Inflammatory macrophage treated with lipopolysaccharide for 4 hours (primary cell): ENCODE measurements at regions not wholly inside any gene's neighbourhood (a gene's known extent, or its start where the extent isn't known, plus 50 kb on each side); places are given as distances from the start of the nearest gene placed in this dataset.

Experiments used
- DNase-seq: peaks from one replicate; pipeline ENCODE4 v3.0.0-alpha.2; 2020

- DNase-seq = no peak
Observed at GRCh38 chr4:134019657-134020056, 181.9 kb downstream of the PABPC4L start.

GRCh38 chr4:134018846-134019245, 182.7 kb downstream of the PABPC4L start:
- no peak for DNase-seq

- DNase-seq = no peak
Observed at GRCh38 chr4:134001057-134001456, 200.5 kb downstream of the PABPC4L start.

- DNase-seq = no peak
Observed at GRCh38 chr4:133997436-133997835, 204.2 kb downstream of the PABPC4L start.

- no peak for DNase-seq
Observed at GRCh38 chr4:133996431-133997121, 205.0 kb downstream of the PABPC4L start.

- no peak for DNase-seq
Observed at GRCh38 chr4:133995243-133995960, 206.2 kb downstream of the PABPC4L start.

GRCh38 chr4:133982533-133983224, 218.9 kb downstream of the PABPC4L start:
- no peak for DNase-seq

GRCh38 chr4:133981327-133981726, 220.3 kb downstream of the PABPC4L start:
- DNase-seq = no peak

- no peak for DNase-seq
Observed at GRCh38 chr4:133972586-133972985, 229.0 kb downstream of the PABPC4L start.

GRCh38 chr4:133969202-133969848, 232.3 kb downstream of the PABPC4L start:
- DNase-seq = no peak

GRCh38 chr4:133968174-133968573, 233.4 kb downstream of the PABPC4L start:
- no peak for DNase-seq

- DNase-seq = no peak
Observed at GRCh38 chr4:133960975-133961374, 240.6 kb downstream of the PABPC4L start.

GRCh38 chr4:133943081-133943480, 258.5 kb downstream of the PABPC4L start:
- DNase-seq = no peak

- DNase-seq = no peak
Observed at GRCh38 chr4:133938061-133938460, 263.5 kb downstream of the PABPC4L start.

- DNase-seq = no peak
Observed at GRCh38 chr4:133929531-133930239, 271.9 kb downstream of the PABPC4L start.

GRCh38 chr4:133921280-133922195, 280.1 kb downstream of the PABPC4L start:
- no peak for DNase-seq

- no peak for DNase-seq
Observed at GRCh38 chr4:133920236-133920635, 281.4 kb downstream of the PABPC4L start.

GRCh38 chr4:133910165-133910564, 291.4 kb downstream of the PABPC4L start:
- no peak for DNase-seq

GRCh38 chr4:133903029-133903428, 298.6 kb downstream of the PABPC4L start:
- no peak for DNase-seq

GRCh38 chr4:133891011-133891410, 310.6 kb downstream of the PABPC4L start:
- no peak for DNase-seq

GRCh38 chr4:133887723-133888122, 313.9 kb downstream of the PABPC4L start:
- DNase-seq = no peak

GRCh38 chr4:133869486-133869885, 332.1 kb downstream of the PABPC4L start:
- no peak for DNase-seq
